GM10248 (cell line): ENCODE measurements at regions not wholly inside any gene's neighbourhood (a gene's known extent, or its start where the extent isn't known, plus 50 kb on each side); places are given as distances from the start of the nearest gene placed in this dataset.
"Not testable (repeated sequence)": the region's sequence is repeated elsewhere in the genome, so short reads cannot be mapped to it uniquely, and the experiment has no call there.

Experiments used
- CTCF ChIA-PET: fragments of 300-600 bp; sonication (Branson Sonifier 250); formaldehyde crosslinking; extraction: SDS; loops from one replicate; lab custom pipeline; 2021; ENCODE audit warnings: antibody characterized with exemption; lab: Yijun Ruan, JAX
- POLR2A ChIA-PET: fragments of 350-650 bp; sonication (Branson Sonifier 250); formaldehyde crosslinking; extraction: SDS; loops from one replicate; lab custom pipeline; 2020; ENCODE audit warnings: antibody characterized with exemption; lab: Yijun Ruan, JAX
- DNase-seq: peaks from one replicate; pipeline ENCODE4 v3.0.0; 2012; ENCODE audit errors: extremely low spot score
- CTCF ChIP-seq: IDR thresholded peaks from 2 replicates; pipeline ENCODE4 v1.5.1; 2012; ENCODE audit warnings: mild to moderate bottlenecking, low read depth; ENCODE audit errors: extremely low read depth, missing control alignments, control extremely low read depth

GRCh38 chr14:105999361-106000028, 473.1 kb downstream of the TMEM121 start:
- TF ChIP-seq CTCF: peak; percentile 84
- ChIA-PET POLR2A (no interaction called here), CTCF (interaction anchor here (0.6 to 1.0 kb wide), 12 partner anchors 11 to 185 kb away, joined by 3 to 10 read pairs (median 4); no protein-coding TSS in a partner anchor)
- DNase-seq: peak; percentile 68

GRCh38 chr14:106000029-106000511, 473.7 kb downstream of the TMEM121 start:
- DNase-seq, POLR2A ChIA-PET: not testable (repeated sequence)
- peak; percentile 62 for TF ChIP-seq CTCF
- CTCF ChIA-PET: interaction anchor here (0.6 to 2.1 kb wide), 44 partner anchors 8 to 508 kb away, joined by 3 to 14 read pairs (median 4); no protein-coding TSS in a partner anchor

GRCh38 chr14:106001277-106001676, 474.9 kb downstream of the TMEM121 start:
- POLR2A ChIA-PET, DNase-seq: not testable (repeated sequence)
- CTCF ChIA-PET: interaction anchor here (0.6 to 2.1 kb wide), 32 partner anchors 8 to 466 kb away, joined by 3 to 14 read pairs (median 4); no protein-coding TSS in a partner anchor
- peak; percentile 18 for TF ChIP-seq CTCF

- POLR2A ChIA-PET: no interaction called here
- CTCF ChIA-PET: no interaction called here
- DNase-seq: no peak
- no peak for TF ChIP-seq CTCF
Observed at GRCh38 chr14:106003351-106003750, 477.0 kb downstream of the TMEM121 start.

- DNase-seq, POLR2A ChIA-PET: not testable (repeated sequence)
- CTCF ChIA-PET: interaction anchor here (0.8 kb wide), 2 partner anchors 122 to 449 kb away, joined by 3 read pairs; no protein-coding TSS in a partner anchor
Observed at GRCh38 chr14:106004937-106005795, 478.8 kb downstream of the TMEM121 start.

GRCh38 chr14:106006043-106006442, 479.7 kb downstream of the TMEM121 start:
- DNase-seq: peak; percentile 42
- CTCF ChIA-PET: interaction anchor here (0.8 kb wide), 1 partner anchor 123 kb away, joined by 3 read pairs; no protein-coding TSS in a partner anchor
- TF ChIP-seq CTCF: peak; percentile 57
- POLR2A ChIA-PET: not testable (repeated sequence)

- POLR2A ChIA-PET, CTCF ChIA-PET, DNase-seq: not testable (repeated sequence)
Observed at GRCh38 chr14:106006716-106007115, 480.3 kb downstream of the TMEM121 start.
